Astrocyte of the spinal cord (primary cell): ENCODE measurements at regions not wholly inside any gene's neighbourhood (a gene's known extent, or its start where the extent isn't known, plus 50 kb on each side); places are given as distances from the start of the nearest gene placed in this dataset.
"Not testable (repeated sequence)": the region's sequence is repeated elsewhere in the genome, so short reads cannot be mapped to it uniquely, and the experiment has no call there.

Experiments used
- DNase-seq: peaks from one replicate; pipeline ENCODE4 v3.0.0; 2011; ENCODE audit warnings: low read depth, low spot score
- H3K4me3 ChIP-seq: 2 replicates; pipeline ENCODE4 v1.5.1; 2011; ENCODE audit warnings: low read depth, mild to moderate bottlenecking, low read length, moderate library complexity
- in situ Hi-C: cut with HindIII; loops from 2 replicates; pipeline ENCODE4 v1.10.0; 2017; ENCODE audit warnings: low sequenced_read_pairs
- TF ChIP-seq, protein P1 (sequence below): IDR thresholded peaks from 2 replicates; pipeline ENCODE4 v1.5.1; 2012; ENCODE audit warnings: low read depth, mild to moderate bottlenecking, low read length, inconsistent platforms

DNA sequence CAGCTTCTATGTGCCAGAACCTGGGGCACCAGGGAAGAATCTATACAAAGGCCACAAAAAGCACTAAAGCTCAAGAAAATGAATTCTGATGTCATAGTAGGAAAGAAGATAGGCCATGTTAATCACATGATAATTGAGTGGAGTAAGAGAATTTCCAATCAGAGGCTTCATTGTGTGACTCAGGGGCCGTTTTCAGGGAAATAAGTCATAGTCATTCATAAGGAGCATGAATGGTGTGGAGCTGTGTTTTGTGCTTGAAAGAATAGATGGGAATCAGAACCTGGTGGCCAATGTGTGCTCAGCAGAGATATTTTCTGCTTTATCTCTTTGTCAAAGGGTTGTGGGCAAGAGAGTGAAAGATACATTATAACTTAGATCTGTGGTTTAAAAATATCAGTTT is 102.4 kb upstream of the ZDHHC15 start:
- in situ Hi-C loops: no loop called here
- no peak overlapping the region for H3K4me3 ChIP-seq
- TF ChIP-seq, protein P1, sequence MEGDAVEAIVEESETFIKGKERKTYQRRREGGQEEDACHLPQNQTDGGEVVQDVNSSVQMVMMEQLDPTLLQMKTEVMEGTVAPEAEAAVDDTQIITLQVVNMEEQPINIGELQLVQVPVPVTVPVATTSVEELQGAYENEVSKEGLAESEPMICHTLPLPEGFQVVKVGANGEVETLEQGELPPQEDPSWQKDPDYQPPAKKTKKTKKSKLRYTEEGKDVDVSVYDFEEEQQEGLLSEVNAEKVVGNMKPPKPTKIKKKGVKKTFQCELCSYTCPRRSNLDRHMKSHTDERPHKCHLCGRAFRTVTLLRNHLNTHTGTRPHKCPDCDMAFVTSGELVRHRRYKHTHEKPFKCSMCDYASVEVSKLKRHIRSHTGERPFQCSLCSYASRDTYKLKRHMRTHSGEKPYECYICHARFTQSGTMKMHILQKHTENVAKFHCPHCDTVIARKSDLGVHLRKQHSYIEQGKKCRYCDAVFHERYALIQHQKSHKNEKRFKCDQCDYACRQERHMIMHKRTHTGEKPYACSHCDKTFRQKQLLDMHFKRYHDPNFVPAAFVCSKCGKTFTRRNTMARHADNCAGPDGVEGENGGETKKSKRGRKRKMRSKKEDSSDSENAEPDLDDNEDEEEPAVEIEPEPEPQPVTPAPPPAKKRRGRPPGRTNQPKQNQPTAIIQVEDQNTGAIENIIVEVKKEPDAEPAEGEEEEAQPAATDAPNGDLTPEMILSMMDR: no peak
- DNase-seq: no peak

DNA sequence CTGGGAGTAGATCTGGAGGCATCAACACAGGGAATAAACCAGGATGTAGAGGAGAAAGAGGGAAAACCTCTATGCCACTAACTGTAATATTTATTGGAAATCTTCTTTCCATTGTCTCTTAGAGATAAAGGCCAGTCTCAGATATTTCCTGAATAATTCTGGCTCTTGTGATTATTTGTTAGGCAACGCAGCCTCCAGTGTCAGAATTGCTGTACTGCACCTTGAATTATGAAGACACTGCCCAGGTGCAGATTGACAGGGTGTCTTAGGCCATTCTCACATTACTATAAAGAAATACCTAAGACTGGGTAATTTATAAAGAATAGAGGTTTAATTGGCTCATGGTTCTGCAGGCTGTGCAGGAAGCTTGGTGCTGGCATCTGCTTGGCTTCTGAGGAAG is 100.7 kb upstream of the ZDHHC15 start:
- TF ChIP-seq, protein P1: peak; percentile 6
- in situ Hi-C loops: no loop called here
- H3K4me3 ChIP-seq: no peak overlapping the region
- no peak for DNase-seq

DNA sequence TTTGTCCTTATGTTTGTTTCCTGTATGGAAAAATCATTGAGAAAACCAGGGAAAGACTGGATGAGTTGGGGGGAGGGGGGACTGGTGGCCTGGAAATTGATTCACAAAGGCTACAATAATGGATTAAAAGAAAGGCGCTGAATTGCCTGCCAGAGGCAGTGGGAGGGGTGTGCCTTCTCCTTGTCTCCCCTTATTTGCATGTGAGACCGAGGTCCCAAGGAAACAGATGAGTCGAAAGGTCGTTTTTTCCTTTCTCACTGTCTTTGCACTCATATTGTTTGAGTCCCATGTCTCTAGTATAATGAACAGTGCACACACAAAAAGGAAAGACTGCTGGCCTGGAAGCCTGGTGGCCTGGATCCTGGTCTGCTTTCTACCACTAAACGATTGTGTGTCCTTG is 86.6 kb upstream of the ZDHHC15 start:
- H3K4me3 ChIP-seq: no peak overlapping the region
- TF ChIP-seq, protein P1: no peak
- in situ Hi-C loops: no loop called here
- no peak for DNase-seq

DNA sequence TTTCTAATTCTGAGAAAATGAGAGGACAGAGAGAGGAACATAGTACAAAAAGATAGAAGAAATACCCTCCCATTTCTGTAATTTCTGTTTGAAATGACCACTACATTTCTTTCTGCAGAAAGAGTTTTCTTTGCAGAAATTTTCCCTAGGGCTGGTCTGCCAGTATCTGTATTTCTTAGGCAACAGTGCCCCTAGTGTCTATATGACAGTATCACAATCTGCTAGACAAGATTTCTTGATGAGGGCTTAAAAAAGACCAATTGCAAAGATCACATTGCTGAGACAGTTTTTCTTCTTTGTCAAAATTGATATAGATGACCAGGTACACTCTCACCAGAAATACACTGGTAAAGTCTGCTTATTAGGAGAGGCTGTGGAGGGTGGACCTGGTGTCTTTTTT is 81.0 kb upstream of the ZDHHC15 start:
- in situ Hi-C loops: no loop called here
- H3K4me3 ChIP-seq: no peak overlapping the region
- TF ChIP-seq, protein P1: peak; percentile 52
- DNase-seq: peak; percentile 12

DNA sequence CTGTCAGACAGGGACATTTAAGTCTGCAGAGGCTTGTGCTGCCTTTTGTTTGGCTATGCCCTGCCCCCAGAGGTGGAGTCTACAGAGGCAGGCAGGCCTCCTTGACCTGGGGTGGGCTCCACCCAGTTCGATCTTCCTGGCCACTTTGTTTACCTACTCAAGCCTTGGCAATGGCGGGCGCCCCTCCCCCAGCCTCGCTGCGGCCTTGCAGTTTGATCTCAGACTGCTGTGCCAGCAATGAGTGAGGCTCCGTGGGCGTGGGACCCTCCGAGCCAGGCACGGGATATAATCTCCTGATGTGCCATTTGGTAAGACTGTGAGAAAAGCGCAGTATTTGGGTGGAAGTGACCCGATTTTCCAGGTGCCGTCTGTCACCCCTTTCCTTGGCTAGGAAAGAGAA is 79.2 kb upstream of the ZDHHC15 start:
- DNase-seq, in situ Hi-C loops, H3K4me3 ChIP-seq: not testable (repeated sequence)

DNA sequence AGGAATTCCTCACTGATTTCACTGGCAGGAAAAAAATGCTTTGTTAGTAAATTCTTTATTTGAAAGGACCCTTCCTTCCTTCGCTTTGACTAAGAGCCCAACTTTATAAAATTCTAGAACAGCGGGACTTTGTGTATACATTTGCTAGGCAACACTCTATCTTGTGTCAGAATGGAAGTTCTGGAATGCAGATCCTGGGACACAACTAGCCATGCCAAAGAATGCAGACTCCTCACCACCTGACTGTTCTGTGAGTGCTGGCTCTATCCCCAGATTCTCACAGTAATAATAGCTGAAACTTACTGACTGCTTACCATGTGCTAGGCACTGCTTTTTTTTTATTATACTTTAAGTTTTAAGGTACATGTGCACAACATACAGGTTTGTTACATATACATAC is 73.3 kb upstream of the ZDHHC15 start:
- DNase-seq: no peak
- no peak overlapping the region for H3K4me3 ChIP-seq
- TF ChIP-seq, protein P1: no peak
- in situ Hi-C loops: no loop called here

DNA sequence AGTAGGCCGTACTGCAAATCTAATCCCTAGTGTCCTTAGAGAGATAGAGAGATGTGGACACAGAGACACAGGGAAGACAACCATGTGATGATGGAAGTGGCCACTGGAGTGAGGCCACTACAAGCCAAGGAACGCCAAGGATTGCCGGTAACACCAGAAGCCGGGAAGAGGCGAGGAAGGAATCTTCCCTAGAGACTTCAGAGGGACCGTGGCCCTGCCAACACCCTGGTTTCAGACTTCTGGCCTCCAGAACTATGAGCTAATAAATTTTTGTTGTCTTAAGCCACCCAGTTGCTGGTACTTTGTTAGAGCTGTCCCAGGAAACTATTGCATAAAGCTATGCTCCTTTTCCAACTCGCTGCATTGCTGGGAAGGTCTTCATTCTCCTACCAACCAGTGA is 70.3 kb upstream of the ZDHHC15 start:
- in situ Hi-C loops, H3K4me3 ChIP-seq, DNase-seq: not testable (repeated sequence)

DNA sequence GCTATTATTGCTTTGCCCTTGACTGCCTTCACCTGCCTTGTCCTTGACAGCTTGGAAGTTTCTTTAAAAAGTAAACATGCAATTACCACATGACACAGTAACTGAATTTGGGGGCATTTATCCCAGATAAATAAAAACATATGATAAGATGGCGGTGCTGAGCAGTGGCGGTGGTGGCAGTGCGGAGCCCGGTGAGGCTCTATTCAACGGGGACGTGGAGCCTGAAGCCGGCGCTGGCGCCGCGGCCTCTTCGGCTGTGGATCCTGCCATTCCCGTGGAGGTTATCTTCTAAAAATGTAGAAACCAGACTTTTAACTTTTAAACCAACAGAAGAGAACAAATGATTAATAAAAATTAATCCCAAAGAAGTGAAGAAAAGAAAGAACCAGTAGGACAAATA is 59.7 kb upstream of the ZDHHC15 start:
- TF ChIP-seq, protein P1: no peak
- no peak overlapping the region for H3K4me3 ChIP-seq
- DNase-seq: no peak
- in situ Hi-C loops: no loop called here
